GM18873 (cell line): ENCODE measurements at regions not wholly inside any gene's neighbourhood (a gene's known extent, or its start where the extent isn't known, plus 50 kb on each side); places are given as distances from the start of the nearest gene placed in this dataset.

Source experiments
- ATAC-seq: cut with Tn5 transposase; IDR thresholded peaks from one replicate; pipeline ENCODE4 v1.9.1; 2021; ENCODE audit warnings: mild to moderate bottlenecking, moderate library complexity, moderate number of reproducible peaks; ENCODE audit not compliant: unreplicated experiment, low FRiP score

DNA sequence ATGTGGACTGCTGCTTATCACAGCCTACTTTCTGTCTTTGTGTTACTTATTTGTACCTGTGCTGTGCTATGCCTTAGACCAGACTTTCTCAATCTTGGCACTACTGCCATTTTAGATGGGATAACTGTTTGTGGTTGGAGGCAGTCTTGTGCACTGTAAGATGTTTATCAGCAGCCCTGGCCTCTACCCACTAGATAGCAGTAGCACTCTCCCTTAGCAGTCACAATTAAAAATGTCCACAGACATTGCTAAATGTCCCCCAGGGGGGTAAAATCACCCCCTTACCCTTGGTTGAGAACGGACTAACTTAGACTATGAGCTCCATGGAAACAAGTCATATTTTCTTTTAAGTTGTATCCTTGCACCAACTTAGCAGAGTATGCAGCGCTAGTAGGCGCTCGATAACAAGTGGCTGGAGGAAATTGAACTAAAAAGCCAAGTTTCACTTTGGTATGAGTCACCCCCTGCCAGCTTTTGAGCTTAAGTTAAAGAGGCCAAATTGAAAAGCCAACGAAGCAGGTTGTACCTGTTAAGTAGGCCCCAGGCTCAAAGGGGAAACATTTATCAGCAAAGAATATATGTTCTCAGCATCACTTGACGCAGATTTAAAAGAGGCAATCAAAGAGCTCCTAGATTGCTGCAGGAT is 304.8 kb upstream of the SORL1-AS1 start:
- no peak for ATAC-seq

DNA sequence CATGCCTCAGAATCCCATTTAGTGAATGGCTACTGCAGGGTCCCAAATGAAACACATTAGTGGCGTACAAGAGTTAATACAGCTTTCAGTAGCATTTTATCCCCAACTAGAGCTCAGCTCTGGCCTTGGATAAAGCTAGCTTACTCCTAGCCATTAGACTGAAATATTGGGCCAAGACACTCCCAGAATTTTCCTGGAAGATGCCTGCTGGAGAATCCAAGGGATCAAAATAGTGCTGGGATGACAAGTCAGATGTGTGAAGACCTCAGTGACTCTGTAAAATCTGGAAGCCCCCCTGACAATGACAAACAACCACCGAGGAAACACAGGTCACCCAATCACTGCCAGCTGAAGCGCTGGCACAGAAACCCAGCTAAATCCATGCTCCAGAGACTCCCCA is 303.1 kb upstream of the SORL1-AS1 start:
- no peak for ATAC-seq

DNA sequence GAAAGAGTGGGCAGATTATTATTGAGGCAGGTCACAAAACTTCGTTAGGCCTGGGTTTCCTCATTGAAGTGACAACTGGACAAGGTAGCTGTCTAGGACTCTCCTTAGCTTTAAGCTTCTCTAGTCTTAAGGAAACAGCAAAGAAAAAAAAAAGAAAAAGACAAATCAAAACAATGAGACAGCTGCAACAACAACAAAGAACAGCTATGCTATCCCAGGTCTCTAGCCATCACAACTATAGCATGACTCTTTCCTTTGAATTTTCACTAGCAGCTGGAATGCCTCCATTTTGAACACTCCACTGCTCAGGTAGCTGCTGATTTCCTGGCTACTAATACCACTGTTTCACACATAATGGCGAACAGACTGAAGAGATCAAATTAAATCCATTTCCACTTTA is 302.4 kb upstream of the SORL1-AS1 start:
- no peak for ATAC-seq

DNA sequence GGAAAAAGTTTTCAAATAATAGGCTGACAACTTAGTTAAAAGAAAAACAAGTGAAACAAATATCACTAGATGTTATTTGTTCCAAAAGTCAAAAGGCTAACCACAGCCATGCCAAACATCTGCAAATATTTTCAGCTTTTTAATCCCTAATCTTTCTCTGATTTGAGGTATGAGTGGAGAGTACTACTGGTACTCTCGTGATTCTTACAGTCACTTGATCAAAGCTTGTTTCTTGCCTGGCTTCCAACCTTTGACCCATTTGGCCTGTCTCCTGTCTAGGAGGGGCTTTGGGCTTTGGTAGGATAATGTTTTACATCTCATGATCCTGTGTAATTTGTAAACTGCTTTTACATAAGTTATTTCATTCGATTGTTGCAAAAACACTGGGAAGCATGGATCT is 301.8 kb upstream of the SORL1-AS1 start:
- no peak for ATAC-seq

DNA sequence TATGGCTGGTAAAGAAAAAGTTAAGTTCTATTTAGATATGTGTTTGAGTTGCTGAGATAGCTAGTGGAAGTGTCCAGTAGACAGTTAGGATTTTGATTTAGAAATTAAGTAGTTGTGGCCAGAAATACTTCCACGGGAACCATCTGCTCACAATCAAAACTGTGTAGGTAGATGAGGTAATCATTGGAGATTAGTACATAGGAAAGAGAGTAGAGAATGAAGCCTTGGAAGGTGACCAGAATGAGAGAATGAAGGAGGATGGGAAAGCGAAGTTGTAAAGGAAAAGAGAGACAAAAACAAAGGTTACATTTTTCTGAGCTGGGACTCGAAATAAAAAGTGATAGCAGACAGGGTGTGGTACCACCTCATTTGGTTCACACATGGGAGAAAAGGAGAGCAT is 296.9 kb upstream of the SORL1-AS1 start:
- no peak for ATAC-seq

DNA sequence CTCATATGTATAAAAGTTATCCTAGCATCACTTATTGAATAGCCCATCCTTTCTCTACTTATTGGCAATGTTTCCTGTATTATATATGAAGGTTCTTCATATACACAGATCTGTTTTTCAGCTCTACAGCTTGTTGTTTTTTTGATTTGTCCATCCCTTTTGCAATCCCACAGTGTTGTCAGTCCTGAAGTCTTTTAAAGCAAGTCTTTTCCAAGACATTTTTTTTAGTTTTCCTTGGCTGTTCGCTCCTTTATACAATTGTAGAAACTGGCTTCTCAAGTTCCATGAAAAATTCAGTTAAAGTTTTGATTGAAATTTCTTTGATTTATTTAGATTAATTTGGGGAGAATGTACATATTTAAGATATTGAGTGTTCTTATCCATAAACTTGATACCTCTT is 295.3 kb upstream of the SORL1-AS1 start:
- no peak for ATAC-seq

DNA sequence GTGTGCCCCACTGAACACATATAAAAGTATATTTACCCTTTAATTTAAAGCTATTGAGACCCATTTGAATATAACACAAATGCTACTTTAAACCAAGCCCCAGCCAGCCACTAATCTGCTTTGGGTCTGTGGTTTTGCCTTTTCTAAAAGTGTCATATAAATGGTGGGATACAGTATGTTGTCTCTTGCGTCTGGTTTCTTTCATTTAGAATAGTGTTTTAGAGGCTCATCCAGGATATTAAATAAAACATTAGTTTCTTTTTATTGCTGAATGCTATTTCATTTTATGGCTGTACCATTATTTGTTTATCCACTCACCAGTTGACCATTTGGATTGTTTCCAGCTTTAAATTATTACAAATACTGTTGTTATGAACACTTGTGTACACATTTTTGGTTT is 290.5 kb upstream of the SORL1-AS1 start:
- ATAC-seq, result no peak

DNA sequence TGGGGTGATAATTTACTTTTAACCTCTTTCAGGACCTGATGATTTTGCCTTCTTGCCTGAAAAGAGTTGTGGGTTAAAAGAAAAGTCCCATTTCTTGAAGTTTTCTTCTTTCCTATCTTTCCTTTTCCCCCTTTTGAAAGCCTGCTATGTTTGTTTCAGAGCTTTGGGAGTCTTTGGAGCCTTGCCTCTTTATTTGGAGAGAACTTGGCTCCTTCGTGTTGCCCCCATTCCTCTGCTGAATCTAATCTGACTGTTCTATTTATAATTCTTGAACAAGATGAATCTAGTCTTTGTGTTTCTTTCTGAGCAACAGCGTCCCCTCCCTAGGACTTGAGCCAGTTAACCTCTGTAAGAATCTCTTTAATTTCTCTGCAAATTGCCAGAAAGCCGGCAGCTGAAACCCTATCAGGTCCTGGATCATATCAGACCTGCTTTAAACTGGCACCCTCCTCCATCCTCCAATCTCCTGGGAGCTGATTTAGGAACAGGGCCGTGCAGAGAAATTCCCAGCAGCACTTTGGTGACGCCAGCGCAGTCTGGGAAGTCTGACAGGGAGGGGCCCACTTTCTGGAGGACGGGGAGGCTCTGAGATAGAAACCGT is 289.1 kb upstream of the SORL1-AS1 start:
- ATAC-seq, result no peak

DNA sequence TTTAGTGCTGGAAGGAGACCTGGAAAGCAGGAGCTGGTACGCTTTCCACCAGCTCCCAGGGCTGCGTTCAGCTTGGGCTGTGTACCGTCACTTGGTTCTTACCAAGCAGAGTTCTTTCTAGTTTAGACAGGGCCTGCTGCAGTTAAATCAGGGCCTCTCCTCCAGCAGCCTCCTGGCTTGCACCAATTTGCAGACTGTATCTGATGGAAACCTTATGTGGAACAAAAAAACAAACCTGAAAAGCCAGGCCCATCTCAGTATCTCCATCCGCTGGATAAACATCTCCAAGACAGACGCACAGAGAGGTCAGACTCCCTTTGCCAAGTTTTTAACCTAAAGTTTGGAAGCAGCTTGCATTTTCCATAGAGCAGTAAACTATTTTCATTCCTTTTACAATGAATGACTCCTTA is 288.6 kb upstream of the SORL1-AS1 start:
- no peak for ATAC-seq

DNA sequence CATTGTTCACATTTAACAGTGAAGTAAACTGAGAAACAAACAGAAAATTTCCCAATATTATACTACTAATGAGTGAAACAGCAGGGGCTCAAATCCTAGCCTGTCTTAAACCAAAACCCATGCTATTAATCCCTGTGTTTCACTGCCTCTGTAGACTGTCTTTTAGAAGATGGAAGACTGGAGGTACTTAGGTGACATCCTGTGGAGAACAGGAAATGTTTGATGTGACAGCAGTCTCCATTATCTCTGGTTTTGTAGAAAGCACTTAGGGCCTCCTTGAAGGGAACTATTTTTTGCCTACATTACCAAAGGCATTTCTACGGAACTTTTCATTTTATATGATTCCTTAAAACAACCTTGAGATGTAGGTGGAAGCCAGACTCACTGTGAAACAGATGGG is 288.1 kb upstream of the SORL1-AS1 start:
- ATAC-seq, result no peak

DNA sequence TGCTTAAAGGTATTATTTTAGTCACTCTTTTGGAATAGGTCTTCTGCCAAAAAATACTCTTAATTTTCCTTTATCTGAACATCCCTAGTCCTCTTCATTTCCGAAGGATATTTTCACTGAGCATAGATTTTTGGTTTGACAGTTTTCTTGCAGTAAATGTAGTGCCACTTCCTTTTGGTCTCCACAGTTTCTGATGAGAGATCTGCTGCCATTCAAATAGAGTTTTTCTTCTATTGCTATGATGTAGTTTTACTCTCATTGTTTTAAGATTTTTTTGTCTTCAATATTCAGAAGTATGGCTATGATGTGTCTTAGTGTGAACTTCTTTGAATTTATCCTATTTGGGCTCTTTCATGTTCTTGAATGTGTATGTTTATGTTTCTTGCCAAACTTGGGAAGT is 281.1 kb upstream of the SORL1-AS1 start:
- ATAC-seq, result no peak

DNA sequence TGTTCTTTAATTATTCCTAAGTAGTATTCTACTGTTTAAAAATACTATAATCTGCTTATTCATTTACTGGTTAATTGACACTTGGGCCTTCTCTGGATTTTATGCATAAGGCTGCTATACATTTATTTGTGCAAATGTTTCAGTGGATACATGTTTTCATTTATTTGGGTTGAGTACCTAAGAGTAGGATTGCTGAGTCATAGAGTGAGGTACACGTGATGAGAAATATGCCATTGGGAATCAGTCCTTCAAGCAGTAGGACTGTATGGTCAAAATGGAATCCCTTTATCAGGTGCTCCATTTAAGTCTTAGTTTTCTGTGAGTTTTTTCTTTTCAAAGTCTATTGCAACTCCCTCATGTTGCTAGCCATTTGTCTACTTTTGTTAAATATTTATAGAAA is 275.2 kb upstream of the SORL1-AS1 start:
- ATAC-seq, result no peak

DNA sequence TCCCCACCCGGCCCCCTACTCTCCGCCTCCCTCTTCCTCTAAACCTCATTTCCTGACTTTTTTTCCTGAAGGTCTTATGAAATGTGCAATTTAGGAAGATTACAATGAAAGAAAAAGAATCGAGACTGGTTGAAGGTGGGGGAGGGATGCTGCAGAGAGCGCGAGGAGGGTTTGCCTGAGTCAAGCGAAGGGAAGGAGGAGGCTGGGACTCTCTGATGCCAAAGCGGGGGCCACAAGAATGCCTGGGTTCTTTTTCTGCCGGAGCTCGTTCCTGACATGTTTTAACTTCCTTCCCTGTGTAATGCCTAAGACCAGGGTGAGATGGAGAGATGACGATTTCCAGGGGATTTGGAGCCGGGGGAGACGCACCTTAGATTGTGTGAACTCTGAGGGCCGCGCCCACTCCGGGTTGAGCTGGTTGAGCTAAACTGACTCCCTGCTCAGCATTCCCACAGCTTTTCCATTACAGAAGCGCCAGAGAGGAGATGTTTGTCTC is 270.5 kb upstream of the SORL1-AS1 start:
- ATAC-seq, result no peak

DNA sequence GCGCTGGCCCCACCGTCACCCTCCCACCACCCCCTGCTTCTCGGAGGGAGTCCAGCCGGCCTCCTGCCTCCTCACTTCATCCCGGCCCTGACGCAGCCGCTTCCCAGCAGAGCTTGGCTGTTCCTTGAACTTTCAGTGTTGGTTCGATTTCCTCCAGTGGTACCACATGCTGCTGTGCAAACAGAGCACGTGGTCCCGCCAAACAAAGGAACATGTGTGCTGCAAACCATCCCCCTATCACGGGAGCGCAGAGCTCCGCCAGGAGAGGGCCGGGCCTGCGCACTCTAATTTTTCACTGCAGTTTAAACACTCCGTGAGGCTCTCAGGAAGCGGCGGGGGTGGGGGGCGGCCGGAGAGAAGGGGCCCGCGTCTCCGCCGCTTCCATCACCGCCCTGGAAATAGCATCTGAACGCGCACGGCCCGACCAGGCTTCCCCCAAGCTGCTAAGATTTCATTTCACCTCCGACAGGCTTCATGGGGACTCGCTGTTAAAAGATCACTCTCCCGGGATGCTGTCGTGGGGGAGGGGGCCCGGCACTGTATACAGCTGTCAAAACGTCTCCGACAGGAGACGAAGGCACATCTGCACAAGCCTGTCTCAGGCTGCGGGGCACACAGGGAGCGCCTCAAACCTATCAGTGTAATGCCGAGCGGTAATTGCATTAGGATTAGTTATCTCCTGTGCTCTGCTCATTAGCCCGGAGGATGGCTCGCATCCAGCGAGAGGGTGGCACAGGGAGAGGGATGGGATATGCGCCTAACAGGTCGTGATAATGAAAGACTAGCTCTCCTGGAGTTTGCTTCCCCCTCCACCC is 269.9 kb upstream of the SORL1-AS1 start:
- no peak for ATAC-seq

DNA sequence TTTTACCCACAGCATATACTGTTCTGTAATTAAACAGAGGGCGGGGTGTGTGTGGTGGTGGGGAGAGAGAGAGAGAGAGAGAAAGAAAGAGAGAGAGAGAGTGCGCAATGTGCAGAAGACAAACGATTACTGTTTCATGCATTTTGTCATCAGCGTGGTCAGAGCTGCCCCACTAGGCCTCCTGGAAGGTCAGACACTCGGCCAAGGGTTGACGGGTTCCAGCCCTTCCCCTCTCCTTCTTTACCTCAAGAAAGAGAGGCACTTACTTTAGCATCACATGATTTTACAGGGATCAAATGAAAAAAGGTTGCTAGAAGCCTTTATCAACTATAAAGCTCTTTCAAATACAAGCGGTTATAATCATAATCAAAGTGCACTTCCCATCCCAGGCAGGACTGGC is 269.2 kb upstream of the SORL1-AS1 start:
- ATAC-seq, result no peak

DNA sequence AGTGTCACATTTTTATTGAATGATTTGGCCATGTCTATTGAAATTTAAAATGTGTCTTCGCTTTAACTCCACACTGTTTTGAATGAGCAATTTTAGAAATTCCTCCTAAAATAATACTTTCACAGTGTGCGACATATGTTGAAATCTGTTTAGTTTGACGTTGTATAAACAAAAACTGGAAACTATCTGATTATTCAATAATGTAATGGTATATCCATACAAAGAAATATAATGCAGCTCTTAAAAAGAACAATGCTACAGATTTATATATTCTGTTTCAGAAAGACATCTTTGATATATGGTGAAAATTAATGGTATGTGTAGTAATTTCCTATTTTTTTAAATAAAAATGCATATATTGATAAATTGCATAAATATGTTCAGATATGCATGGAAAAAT is 268.7 kb upstream of the SORL1-AS1 start:
- ATAC-seq, result no peak

DNA sequence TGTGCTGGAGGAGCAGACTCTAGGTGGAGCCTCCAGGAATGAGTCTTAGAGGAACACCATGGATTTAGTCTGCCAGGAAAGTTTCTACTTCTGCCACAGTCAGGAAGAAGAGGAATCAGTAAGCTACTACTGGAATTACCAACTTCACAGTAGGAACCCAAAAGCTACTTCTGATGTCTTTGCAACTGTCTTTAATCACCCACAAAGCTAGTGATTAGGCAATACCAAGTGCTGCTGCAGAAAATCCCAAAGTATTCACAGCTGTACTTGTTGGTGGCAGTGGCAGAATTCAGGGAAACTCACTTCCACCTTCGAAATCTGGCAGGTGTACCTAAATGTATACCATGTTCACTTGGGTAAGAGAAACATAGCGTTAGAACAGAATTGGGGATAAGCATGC is 264.5 kb upstream of the SORL1-AS1 start:
- ATAC-seq, result no peak

DNA sequence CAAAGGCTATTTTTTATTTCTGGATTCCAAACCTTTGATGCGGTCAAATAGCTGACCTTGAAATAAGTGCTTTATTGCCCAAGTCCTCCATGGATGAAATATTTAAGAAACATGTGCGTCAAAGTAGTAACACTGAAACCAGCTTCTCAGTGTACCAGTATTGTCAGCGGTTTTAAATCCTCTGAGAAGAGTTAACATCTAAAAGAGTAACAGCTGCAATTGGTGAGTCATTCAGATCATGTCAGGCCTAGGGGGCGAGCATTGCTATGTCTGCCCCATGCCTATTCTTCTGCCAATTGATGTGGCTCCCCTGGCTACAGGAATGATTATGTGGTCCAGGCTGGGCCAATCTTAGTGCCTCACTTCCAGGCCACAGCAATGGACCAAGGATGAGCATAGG is 263.3 kb upstream of the SORL1-AS1 start:
- ATAC-seq, result no peak

DNA sequence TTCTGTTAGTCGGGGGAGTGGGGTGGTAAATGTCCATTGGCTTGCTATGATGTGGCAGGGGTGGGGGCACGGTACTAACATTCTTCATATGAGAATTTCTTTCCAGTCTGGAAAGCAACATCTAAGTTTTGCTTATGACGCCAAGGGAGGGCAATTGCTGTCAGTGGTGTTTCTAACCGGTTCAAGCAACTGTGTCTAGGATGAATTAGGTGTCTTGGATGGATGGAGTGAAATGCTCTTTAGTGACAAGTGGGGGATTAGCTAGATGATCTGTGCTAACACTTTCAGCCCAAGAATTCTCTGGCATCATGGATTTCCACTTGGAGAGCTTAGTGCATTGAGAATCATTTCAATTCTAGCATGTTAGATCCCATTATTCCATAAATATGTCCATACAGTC is 262.6 kb upstream of the SORL1-AS1 start:
- ATAC-seq, result no peak

DNA sequence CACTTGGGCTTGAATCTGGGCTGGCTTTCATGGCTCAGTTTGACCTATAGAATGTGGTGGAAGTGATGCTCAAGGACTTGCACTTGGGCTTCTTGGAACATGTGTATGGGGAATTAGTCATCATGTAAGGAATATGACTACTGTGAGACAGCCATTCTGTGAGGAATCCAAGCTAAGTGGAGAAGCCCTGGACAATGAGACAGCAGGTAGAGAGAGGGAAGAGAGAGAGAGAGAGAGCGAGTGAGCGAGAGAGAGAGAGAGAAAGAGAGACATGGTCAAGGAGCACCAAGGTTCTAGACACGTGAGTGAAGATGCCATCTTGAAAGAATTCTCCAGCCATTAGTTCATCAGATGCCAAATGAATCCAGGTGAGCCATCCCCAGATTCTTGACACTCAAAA is 261.6 kb upstream of the SORL1-AS1 start:
- no peak for ATAC-seq

DNA sequence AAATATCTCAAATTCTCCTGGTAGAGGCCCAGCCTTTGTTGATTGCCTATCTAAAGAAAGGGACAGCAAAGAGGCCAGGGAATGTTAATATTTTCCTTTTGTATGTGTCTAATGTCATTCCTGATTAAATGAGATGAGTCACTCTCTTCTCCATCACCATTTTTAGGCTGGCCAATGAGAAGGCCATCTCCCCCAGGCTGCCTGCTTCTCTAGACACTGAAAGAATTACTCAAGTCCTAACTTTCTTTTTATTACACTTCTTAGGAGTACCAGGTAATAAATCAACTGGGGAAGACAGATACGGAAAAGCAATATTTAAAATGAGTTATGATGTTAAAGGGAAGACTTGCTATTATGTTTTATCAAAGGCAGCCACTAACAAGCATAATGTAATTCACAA is 259.2 kb upstream of the SORL1-AS1 start:
- ATAC-seq, result no peak

DNA sequence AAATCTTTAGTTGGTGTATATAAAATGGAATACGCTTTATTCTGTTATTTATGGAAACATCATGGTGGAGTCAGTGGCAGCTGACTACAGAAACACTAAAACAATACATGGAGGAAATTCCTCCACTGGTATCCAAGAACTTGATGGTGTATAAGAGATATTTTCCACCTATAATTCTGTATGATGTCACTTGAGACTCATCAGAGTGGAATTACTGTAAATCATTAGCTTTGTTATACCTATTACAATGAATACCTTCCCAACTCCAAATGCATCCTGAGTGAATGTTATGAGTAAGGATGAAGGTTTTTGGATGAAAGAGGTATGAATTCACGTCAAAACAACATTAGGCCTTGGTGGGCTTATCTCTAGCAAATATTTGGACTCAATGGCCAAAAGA is 258.5 kb upstream of the SORL1-AS1 start:
- no peak for ATAC-seq
